ENCODE measurements at regions not wholly inside any gene's neighbourhood (a gene's known extent, or its start where the extent isn't known, plus 50 kb on each side); places are given as distances from the start of the nearest gene placed in this dataset.

DNA sequence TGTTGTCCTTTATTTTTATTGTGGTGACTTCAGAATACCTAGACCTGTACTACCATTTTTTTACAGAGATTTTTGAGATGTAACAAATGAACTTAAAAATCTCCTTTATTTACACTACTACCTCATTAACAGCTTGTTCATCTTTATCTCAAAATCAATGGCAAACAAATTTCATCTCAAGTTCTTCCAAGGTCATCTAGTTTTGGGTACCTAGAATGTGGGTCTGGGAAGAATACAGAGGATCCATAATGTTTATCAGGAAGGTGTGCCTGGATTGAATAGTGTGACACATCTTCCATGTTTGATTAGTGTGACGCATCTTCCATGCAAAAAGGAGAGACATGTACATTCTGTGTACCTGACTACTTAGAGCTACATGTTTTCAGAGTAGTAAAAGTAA is 63.3 kb upstream of the CCDC179 start (continued):
- TF ChIP-seq, protein P1, sequence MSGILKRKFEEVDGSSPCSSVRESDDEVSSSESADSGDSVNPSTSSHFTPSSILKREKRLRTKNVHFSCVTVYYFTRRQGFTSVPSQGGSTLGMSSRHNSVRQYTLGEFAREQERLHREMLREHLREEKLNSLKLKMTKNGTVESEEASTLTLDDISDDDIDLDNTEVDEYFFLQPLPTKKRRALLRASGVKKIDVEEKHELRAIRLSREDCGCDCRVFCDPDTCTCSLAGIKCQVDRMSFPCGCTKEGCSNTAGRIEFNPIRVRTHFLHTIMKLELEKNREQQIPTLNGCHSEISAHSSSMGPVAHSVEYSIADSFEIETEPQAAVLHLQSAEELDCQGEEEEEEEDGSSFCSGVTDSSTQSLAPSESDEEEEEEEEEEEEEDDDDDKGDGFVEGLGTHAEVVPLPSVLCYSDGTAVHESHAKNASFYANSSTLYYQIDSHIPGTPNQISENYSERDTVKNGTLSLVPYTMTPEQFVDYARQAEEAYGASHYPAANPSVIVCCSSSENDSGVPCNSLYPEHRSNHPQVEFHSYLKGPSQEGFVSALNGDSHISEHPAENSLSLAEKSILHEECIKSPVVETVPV (CRISPR knock-in tag; IDR thresholded peaks at IDR 0.05) = no peak
- no peak for TF ChIP-seq ZNF8 (CRISPR knock-in tag; IDR thresholded peaks at IDR 0.05)

DNA sequence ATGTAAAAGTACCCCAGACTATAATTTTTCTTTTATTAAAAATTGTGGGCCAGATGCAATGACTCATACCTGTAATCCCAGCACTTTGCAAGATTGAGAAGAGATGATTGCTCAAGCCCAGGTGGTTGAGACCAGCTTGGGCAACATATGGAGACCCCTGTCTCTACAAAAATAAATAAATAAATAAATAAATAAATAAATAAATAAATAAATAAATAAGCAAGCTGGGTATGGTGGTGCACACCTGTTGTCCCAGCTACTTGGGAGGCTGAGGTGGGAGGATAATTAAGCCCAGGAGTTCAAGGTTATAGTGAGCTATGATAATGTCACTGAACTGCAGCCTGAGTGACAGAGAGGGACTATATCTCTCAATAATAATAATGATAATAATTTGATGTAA is 66.1 kb upstream of the CCDC179 start:
- no peak for TF ChIP-seq TCF4 (CRISPR knock-in tag; IDR thresholded peaks at IDR 0.05; ENCODE audit: borderline replicate concordance)
- TF ChIP-seq ESRRG (CRISPR knock-in tag; IDR thresholded peaks at IDR 0.05) = no peak
- TF ChIP-seq, protein P2, sequence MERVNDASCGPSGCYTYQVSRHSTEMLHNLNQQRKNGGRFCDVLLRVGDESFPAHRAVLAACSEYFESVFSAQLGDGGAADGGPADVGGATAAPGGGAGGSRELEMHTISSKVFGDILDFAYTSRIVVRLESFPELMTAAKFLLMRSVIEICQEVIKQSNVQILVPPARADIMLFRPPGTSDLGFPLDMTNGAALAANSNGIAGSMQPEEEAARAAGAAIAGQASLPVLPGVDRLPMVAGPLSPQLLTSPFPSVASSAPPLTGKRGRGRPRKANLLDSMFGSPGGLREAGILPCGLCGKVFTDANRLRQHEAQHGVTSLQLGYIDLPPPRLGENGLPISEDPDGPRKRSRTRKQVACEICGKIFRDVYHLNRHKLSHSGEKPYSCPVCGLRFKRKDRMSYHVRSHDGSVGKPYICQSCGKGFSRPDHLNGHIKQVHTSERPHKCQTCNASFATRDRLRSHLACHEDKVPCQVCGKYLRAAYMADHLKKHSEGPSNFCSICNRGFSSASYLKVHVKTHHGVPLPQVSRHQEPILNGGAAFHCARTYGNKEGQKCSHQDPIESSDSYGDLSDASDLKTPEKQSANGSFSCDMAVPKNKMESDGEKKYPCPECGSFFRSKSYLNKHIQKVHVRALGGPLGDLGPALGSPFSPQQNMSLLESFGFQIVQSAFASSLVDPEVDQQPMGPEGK (CRISPR knock-in tag; IDR thresholded peaks at IDR 0.05; ENCODE audit: borderline replicate concordance) = no peak
- no peak for TF ChIP-seq ZNF70 (CRISPR knock-in tag; IDR thresholded peaks at IDR 0.05)
- TF ChIP-seq PPARA (CRISPR knock-in tag; IDR thresholded peaks at IDR 0.05; ENCODE audit: borderline replicate concordance) = no peak
- TF ChIP-seq, protein P1 (CRISPR knock-in tag; IDR thresholded peaks at IDR 0.05) = no peak
- TF ChIP-seq, protein P3, sequence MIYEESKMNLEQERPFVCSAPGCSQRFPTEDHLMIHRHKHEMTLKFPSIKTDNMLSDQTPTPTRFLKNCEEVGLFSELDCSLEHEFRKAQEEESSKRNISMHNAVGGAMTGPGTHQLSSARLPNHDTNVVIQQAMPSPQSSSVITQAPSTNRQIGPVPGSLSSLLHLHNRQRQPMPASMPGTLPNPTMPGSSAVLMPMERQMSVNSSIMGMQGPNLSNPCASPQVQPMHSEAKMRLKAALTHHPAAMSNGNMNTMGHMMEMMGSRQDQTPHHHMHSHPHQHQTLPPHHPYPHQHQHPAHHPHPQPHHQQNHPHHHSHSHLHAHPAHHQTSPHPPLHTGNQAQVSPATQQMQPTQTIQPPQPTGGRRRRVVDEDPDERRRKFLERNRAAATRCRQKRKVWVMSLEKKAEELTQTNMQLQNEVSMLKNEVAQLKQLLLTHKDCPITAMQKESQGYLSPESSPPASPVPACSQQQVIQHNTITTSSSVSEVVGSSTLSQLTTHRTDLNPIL (CRISPR knock-in tag; IDR thresholded peaks at IDR 0.05; ENCODE audit: low read depth) = no peak
- TF ChIP-seq BACH2 (CRISPR knock-in tag; IDR thresholded peaks at IDR 0.05; ENCODE audit: borderline replicate concordance) = no peak
- TF ChIP-seq, protein P4, sequence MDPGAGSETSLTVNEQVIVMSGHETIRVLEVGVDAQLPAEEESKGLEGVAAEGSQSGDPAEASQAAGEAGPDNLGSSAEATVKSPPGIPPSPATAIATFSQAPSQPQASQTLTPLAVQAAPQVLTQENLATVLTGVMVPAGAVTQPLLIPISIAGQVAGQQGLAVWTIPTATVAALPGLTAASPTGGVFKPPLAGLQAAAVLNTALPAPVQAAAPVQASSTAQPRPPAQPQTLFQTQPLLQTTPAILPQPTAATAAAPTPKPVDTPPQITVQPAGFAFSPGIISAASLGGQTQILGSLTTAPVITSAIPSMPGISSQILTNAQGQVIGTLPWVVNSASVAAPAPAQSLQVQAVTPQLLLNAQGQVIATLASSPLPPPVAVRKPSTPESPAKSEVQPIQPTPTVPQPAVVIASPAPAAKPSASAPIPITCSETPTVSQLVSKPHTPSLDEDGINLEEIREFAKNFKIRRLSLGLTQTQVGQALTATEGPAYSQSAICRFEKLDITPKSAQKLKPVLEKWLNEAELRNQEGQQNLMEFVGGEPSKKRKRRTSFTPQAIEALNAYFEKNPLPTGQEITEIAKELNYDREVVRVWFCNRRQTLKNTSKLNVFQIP (CRISPR knock-in tag; IDR thresholded peaks at IDR 0.05; ENCODE audit: borderline replicate concordance, low read depth) = no peak
- no peak for TF ChIP-seq ZFP3 (CRISPR knock-in tag; IDR thresholded peaks at IDR 0.05)
- no peak for TF ChIP-seq GLIS3 (CRISPR knock-in tag; IDR thresholded peaks at IDR 0.05)
- TF ChIP-seq ZFP30 (CRISPR knock-in tag; IDR thresholded peaks at IDR 0.05) = no peak
- TF ChIP-seq ZNF8 (CRISPR knock-in tag; IDR thresholded peaks at IDR 0.05) = no peak
- TF ChIP-seq, protein P5, sequence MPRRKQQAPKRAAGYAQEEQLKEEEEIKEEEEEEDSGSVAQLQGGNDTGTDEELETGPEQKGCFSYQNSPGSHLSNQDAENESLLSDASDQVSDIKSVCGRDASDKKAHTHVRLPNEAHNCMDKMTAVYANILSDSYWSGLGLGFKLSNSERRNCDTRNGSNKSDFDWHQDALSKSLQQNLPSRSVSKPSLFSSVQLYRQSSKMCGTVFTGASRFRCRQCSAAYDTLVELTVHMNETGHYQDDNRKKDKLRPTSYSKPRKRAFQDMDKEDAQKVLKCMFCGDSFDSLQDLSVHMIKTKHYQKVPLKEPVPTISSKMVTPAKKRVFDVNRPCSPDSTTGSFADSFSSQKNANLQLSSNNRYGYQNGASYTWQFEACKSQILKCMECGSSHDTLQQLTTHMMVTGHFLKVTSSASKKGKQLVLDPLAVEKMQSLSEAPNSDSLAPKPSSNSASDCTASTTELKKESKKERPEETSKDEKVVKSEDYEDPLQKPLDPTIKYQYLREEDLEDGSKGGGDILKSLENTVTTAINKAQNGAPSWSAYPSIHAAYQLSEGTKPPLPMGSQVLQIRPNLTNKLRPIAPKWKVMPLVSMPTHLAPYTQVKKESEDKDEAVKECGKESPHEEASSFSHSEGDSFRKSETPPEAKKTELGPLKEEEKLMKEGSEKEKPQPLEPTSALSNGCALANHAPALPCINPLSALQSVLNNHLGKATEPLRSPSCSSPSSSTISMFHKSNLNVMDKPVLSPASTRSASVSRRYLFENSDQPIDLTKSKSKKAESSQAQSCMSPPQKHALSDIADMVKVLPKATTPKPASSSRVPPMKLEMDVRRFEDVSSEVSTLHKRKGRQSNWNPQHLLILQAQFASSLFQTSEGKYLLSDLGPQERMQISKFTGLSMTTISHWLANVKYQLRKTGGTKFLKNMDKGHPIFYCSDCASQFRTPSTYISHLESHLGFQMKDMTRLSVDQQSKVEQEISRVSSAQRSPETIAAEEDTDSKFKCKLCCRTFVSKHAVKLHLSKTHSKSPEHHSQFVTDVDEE (CRISPR knock-in tag; IDR thresholded peaks at IDR 0.05) = no peak
- no peak for ATAC-seq

DNA sequence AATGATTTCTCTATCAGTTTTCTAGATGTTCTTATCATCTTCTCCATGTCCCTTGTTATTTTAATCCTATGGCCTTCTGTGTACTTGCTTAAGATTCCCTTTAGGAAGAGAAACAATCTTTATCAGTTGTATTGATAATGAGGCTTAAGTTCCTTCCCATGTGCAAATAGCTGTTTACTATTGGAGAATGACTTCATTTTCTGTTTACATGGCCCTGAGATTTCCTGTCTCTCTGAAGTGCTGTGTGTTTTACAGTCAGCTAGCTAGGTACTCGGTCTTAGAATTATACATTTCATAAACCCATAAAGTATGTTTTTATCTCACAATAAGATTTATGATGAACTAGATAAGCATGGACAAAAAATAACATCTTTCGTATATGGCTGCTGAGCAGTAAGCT is 67.5 kb upstream of the CCDC179 start:
- TF ChIP-seq ISL1 (CRISPR knock-in tag; IDR thresholded peaks at IDR 0.05) (no peak), ZFP30 (CRISPR knock-in tag; IDR thresholded peaks at IDR 0.05) (no peak), RARB (CRISPR knock-in tag; IDR thresholded peaks at IDR 0.05) (no peak), TCF4 (CRISPR knock-in tag; IDR thresholded peaks at IDR 0.05; ENCODE audit: borderline replicate concordance) (no peak), ZC3H10 (CRISPR knock-in tag; IDR thresholded peaks at IDR 0.05) (no peak), ZNF70 (CRISPR knock-in tag; IDR thresholded peaks at IDR 0.05) (no peak), SNAI2 (CRISPR knock-in tag; IDR thresholded peaks at IDR 0.05) (no peak), ARNTL (CRISPR knock-in tag; IDR thresholded peaks at IDR 0.05; ENCODE audit: borderline replicate concordance, low read depth) (no peak)
- TF ChIP-seq, protein P3 (CRISPR knock-in tag; IDR thresholded peaks at IDR 0.05; ENCODE audit: low read depth) = no peak
- TF ChIP-seq, protein P5 (CRISPR knock-in tag; IDR thresholded peaks at IDR 0.05) = no peak
- ATAC-seq = no peak
